HG02678 (cell line): ENCODE measurements at regions not wholly inside any gene's neighbourhood (a gene's known extent, or its start where the extent isn't known, plus 50 kb on each side); places are given as distances from the start of the nearest gene placed in this dataset.

Experiments used
- ATAC-seq: cut with Tn5 transposase; IDR thresholded peaks from one replicate; pipeline ENCODE4 v1.9.1; 2021; ENCODE audit warnings: mild to moderate bottlenecking, moderate library complexity; ENCODE audit not compliant: unreplicated experiment

DNA sequence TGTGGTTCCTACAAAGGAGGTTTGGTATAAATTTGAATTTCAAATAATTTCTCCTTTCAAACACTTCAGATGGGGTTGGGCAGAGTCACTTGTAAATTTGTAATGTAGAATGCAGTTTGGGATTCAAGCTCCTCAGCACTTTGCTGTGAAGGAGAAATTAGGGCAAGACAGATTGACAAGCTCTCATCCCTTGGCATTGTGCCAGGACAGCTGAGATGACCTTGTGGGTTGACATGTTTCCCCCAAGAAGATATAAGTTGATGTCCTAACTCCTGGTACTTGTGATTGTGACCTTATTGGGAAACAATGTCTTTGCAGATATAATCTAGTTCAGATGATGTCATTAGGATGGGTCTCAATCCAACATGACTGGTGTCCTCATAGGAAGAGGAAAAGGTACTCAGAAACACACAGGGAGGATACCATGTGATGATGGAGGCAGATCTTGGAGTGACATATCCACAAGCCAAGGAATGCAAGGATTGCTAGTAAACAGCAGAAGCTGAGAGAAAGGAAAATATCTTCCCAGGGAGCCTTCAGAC is 408.3 kb downstream of the MED10 start:
- ATAC-seq, result no peak

DNA sequence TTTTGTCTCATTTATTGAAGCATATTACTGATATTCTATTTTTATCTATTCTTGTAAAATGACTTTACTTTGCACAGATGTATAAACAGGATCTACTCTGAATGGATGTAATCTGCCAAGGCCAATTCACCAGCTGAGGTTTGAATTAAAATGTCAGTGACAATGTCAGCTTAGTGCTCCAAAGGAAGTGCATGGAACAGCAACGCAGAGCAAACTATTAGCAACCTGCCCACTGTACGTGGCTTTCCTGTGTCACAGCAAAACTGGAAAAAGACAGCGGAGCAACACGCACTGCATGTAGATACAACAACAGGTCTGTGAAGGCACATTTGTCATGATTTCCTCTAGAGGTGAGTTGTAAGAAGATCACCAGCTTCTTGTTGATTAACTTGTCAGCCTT is 409.4 kb downstream of the MED10 start:
- ATAC-seq, result no peak

DNA sequence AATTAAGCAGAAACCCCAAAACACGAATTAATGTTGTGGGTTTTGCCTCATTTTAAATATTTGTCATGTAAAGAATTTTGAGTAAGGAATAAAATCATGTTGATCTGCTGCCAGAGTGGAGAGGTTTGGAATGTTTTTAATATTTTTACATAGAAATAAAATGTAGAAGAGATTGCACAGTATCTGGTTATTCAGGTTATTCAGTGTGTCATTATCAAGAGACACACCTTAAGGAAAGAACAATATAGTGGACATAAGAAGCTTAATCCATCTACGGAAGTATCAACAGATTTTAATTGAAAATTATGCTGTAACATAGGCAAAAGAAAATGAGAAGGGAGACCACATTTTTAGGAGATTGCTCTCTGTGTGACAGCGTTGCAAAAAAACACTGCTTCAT is 410.4 kb downstream of the MED10 start:
- ATAC-seq, result no peak

DNA sequence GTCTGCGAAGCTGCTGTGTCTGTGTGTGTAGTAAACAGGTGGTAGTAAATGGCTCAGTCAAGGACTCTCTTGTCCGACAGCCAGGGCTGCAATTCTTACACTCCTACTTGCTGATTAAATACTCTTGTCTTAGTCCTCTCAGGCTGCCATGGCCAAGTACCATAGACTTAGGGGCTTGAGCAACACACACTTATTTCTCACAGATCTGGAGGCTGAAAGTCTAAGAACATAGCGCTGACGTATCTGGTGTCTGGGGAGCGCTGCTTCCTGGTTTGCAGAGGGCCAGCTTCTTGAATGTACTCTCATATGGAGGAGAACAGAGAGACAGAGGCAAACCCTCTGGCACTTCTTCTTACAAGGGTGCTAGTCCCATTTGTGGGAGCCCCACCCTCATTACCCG is 411.0 kb downstream of the MED10 start:
- no peak for ATAC-seq

DNA sequence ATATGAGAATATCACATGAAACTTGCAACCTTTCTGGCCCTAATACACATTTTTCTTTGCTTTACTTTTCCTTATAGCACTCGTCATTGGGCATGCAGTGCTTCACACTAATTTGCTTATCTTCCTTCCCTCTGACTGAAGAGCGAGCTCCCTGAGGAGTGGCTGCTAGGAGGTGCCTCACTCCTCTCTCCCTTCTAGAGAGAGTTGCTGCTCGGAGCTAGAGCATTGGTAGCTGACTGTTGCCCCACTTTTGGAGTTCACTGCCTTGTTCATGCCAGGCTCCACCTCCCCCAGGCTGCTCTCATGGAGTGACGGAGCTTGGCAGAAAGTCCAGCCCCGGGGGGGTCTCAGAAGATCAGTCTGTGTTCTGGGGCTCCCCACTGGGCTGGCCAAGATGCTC is 413.2 kb downstream of the MED10 start:
- ATAC-seq, result no peak

DNA sequence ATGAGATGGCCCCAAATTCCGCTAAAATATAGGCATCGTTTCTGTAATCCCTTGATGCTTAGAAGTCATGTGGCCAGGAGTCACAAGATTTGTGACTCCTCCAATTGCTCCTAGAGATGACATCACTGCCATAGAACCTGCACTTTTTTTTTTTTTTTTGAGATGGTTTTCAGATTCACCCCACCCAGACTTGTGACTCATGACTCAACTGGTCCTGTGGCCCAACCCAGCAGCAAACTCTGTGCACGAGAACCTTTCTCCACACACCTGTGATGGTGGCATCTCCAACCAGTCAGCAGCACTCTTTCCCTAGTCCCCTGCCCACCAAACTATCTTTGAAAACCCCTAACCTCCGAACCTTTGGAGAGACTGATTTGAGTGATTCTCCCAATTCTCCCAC is 414.0 kb downstream of the MED10 start:
- ATAC-seq, result no peak

DNA sequence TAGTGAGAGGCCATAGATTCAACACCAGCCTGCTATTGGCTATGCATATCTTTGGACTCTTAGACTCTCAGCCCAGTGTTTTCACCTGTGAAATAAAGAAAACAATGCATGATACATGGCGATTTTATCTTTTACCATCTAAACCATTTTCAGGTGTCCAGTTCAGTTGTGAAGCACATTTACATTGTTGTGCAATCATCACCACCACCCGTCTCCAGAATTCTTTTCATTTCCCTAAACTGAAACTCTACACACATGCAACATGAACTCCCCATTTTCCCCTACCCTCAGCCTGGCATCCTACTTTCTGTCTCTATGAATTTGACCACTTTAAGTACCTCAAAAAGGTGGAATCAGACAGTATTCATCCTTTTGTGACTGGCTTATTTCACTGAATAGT is 420.6 kb downstream of the MED10 start:
- no peak for ATAC-seq

DNA sequence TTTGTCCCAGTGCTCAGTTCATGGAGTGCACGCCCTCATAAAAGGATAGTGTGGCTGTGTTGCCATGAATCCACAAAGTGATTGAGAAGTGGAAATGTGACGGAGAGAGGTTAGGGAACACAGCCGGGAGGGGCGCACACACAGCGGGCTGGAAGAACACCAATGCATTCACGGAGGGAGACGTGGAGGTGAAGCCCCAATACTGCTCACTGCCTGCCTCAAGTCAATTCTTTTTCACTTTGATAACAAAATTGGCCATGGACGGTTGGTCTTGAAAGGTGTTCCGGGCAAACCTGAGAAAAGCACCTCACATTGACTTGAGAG is 424.1 kb downstream of the MED10 start:
- no peak for ATAC-seq

DNA sequence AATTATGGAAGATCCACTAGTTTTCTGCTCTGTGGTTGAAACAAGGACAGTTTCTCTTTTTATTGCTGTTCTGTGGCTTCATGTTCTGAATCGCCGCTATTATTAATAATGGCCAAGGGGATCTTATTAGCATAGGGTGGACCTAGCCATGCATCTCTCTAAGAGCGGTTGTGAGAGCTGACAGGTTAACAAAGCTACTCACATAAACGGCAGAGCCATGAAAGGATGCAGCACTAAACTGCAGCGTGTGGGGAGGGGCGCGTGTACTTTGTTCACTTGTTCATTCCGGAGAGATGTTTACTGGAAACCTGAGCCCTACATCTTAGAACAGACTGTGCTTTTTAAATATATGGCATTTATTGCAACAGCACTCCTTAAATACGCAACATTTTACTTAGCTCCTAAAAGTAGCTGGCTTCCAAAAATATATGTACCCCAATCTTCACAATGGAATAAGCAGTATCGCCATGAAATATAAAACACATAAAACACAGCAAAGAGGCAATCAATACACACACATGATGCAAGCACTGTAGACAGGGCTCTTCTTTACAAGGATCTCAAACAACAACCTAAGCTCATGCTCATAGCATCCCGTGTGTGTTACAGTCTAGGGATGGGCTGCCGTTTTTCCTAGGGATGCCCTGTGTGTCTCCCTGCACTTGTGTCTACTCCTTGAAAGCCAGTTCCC is 424.6 kb downstream of the MED10 start:
- ATAC-seq, result no peak

DNA sequence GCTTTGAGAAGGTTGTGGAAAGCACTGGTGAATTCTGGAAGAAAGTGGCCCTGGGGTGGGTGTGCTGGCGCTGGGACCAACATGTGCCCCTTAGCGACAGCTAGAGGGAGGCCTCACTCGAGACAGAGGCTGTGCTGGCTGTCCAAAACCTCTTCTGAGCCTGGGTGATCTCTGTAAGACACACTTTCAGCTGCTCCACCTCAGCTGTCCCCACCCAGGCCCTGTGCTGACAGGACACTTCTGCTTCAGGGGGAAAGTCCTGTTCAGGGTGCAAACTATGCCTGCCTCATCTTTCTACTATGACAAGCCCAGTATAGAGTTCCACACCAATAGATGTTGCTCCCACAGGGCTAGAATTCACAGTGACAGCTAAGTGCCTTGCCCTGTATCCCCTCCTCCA is 426.4 kb downstream of the MED10 start:
- no peak for ATAC-seq

DNA sequence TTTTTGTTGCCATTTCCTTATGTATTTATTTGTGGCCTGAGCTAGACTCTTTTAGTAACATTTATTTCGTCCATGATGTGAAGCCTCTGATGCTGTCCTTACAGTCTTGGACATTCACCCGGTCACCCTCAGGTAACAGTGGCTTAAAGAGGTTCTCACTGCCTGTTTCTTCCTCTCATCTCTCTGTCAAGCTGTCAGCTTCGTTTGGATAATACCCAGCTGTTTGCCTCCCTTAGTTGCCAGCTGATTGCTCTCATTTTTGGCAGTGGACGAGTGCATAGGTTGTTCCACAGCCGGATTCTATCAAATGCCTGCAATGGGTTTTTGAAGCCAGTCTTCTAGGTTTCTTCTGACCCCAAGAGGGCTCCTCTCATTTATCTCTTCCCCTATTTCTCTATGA is 427.7 kb downstream of the MED10 start:
- ATAC-seq, result no peak

DNA sequence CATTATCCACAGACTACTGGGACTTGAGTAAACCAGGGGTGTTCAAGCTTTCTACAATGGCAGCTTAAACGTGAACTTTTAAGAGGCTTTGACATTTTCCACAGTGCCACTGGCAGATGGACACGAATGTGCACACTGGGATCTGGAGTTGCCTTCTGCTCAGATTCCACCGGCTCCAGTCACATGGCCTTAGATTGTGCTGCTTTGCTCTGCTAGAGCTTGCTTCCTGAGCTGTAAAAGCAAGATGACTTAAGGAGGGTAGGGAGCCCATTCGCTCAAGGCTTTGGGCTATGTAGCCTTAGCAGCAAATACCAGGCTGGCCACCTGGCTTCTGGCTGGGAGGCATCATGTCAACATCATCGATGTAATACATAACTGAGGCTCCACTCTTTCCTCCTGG is 436.9 kb downstream of the MED10 start:
- no peak for ATAC-seq

DNA sequence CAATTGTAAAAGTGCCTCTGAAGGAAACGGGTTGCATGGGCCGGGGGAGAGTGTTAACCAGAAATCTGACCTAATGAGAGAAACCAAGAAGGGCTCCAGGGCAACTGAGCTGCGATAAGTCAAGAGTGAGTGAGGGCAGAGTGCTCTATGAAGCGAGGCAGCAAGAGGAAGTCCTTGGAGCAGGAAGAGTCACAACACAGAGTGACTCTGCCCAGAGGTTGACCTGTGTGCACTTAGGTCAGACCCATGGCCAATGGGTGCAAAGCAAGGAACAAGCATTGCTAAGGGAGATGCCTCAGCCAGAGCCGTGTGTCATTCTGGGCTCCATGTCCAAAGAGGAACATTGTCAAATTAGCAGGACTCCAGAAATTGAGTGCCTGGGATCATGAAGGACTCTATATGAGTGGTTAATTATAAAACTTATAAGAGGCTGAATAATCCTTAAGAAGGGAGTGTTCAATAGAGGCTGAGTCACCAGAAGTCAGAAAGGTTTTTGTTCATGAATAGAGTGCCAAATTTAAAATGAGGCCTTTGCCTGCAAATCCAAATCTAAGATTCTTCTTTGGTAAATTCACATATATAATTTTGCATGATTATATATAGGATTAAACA is 438.5 kb downstream of the MED10 start:
- no peak for ATAC-seq

DNA sequence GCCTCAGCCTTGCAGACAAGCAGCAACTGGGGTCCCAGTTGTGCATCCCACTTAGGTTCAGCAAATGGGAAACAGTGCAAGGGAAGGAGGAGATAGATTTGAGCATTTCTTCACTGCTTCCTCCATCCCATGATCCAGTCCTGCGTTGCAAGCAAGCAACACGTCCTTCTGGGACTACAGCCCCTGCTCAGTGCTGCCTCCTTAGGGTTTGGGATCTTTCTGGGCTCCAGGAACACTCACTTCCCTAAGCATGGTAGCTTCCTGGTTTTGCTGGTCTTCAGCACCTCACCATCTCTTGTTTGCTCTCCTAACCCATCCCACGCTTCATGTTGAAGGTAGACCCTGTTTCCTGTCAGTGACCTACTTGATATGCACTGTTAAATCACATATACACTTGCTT is 444.7 kb downstream of the MED10 start:
- ATAC-seq, result no peak

DNA sequence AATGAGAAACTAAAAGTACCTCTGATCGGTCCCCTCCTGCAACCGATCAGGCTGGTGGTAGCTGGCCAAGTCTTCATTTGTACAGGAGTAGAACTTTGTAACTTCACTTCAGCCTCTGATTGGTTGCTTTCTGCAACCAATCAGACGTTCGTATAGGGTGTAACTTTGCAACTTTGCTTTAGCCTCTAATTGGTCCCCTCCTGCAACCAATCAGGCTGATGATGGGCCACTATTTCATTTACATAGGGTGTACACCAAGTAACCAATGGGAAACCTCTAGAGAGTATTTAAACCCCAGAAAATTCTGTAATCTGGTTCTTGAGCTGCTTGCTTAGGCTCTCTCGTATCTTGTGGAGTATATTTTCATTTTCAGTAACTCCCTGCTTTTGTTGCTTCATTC is 445.5 kb downstream of the MED10 start:
- no peak for ATAC-seq

DNA sequence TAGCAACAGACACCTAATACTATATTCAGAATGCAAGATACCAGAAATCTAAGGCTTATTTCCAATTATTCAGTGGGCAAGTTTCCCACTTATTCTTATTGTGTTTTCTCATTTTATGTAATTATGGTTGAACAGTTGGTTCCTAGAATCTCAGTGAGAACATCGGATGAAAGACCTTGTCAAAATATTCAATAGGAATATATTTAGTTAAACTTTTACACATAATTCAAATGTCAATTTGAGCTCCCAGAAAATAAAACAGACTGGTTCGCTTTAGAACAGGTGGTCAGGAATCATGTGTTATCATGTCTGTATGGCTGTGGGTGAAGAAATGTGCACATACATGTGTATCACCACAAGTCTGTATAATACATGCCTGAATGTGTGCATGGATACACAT is 447.8 kb downstream of the MED10 start:
- no peak for ATAC-seq

DNA sequence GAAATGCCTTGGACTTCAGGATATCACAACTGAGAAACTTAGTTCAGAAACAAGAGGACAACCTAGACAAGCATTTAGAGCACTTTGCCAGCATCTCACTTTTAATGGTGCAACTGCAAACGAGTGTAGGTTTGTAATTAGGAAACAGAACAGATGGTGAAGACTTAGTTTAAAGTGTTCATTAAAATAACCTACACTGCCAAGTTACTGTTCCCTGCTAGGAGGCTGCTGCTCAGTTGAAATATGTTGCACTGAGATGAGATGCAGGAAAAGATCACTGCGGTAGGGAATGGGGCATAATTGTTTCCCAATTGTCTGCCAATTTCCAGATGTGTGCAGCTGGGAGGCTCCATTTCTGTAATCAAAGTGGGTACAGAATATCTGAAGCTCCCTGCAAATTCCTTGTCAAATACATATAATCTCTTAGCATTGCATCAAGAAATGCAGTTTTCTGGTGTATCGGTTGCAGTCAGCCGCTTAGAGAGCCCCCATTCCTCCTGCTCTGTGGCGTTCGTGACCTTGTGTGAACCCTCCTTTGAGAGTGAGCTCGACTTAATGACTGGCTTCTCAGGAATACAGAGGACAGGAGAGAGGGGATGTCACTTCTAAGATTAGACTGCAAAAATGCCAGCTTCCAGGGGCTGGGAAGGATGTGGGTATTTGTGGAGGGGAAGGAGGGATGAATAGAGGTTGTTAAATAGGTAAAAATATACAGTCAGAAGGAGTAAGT is 448.9 kb downstream of the MED10 start:
- ATAC-seq, result no peak

DNA sequence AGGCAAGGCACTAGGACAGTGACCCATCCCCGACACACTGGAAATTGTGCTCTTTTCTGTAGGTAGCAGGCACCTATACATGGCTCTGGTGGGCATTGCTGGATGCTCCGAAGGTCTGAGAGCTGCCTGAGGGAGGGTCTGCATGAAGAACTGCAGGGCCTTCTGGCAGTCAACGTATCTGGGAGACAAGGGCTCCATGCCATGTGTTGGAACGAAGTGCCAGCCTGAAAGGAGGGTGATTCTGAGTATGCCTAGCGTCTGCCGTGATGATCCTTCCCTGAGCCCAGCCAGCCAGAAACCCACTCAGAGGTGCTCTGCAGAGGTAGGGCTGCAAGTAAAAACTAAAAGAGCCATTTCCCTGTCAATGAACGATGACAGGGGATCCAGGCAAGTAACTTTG is 453.2 kb downstream of the MED10 start:
- ATAC-seq, result no peak

DNA sequence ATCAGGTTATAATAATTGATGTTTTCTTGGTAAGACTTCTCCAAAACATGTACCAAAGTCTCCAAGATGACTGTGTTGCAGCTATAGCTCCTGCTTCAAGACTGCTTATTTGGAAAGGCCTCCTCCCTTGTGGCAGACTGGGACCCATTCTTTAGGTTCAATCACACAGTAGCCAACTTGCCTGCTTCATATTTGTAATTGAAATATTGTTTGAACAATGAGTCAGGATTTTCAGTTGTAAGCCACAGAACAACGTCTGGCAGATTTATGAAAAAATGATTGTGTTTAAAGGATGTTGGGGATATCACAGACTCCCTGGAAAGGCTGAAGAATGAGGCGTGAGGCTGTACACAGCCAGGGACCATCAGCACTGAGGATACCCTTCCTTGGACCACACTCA is 458.9 kb downstream of the MED10 start:
- ATAC-seq, result no peak

DNA sequence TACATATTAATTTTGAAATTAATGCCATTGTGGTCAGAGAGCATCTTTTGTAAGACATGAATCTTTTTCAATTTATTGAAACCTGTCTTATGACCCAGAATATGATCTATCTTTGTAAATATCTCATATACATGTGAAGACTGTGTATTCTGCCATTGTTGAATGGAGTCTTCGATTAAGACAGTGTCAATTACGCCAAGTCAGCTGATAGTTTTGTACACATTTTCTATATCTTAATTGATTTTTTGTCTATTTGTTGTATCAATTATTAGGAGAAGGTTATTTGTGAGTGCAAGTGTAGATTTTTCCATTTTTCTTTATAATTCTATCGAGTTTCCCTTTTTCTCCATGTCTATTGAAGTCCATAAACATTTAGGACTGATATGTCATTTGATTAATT is 471.6 kb downstream of the MED10 start:
- ATAC-seq, result no peak

DNA sequence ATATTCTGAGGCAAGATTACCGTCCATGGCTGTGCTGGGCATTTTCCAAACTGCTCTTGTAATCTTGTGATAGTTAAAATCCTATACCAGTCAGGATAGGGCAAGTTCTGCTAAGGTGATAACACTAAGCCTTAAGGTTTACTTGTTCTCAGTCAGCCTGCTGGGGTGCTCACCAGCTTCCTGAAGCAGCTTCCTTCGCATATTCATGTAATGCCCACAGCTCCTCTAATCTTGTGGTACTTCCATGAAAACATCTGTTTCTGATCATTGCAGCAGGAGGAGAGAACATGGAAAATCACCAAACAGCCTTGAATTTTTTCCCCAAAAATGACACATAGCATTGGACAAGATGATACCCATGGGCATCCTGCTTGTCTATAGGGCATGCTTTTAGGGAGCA is 473.2 kb downstream of the MED10 start:
- ATAC-seq, result no peak

DNA sequence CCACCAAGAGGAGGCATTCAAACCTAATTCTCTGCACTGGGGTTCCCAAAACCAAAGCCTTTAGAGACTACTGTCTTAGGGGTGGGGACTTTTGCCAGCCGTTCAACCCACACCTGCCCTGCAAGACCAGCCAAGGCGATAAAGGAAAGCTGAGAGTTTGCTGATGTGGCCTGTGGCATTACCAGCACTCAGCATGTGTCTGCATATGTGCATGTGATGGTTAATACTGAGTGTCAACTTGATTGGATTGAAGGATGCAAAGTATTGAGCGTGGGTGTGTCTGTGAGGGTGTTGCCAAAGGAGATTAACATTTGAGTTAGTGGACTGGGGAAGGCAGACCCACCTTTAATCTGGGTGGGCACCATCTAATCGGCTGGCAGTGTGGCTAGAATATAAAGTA is 474.2 kb downstream of the MED10 start:
- no peak for ATAC-seq
